ENCODE measurements at regions not wholly inside any gene's neighbourhood (a gene's known extent, or its start where the extent isn't known, plus 50 kb on each side); places are given as distances from the start of the nearest gene placed in this dataset.

DNA sequence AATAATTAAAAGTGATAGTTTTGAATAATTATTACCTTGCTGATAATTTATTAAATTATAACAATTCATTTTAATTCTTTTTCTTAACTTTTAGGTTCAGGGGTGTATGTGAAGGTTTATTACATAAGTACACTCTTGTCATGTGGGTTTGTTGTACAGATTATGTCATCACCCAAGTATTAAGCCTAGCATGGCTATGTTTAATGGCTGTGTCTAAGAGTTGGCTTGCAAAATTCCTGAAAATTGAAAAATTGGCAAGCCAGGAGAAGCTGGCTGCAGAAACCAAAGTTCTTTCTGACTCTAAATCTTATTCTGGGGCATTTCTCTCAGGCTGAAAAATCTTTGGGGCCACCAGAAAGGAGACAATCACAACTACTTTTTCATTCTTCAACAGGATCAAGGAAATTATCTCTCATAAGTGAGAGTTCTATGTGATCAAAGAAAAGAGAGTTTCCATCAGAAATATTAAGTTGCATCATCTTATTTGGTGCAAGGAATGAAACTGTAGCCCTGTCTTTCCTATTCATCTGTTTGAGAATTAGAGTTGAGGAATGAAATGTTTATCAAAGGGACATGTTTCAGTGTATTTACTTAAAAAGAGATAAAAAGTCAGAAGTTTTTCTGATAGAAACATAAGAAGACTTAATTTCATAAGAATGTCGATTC lies 412.1 kb upstream of the CDH2 start:
- CTCF ChIA-PET (ENCODE audit: partially characterized antibody) = no interaction called here
- no peak overlapping the region for H3K4ac ChIP-seq (replicated peaks; ENCODE audit: insufficient read length, low read depth, low read length)
- no peaks in the 10 kb centered on the region for H3K79me1 ChIP-seq (ENCODE audit: low read depth, low read length)
- H3K4me2 ChIP-seq (ENCODE audit: insufficient read depth in 1 of 2, low read depth in 2 of 2, low read length in 2 of 2) = no peak overlapping the region
- H3K9ac ChIP-seq (replicated peaks in 1 of 4; ENCODE audit: extremely low read depth in 1 of 4, low read depth in 3 of 4, low read length in 3 of 4) = no peak overlapping the region
- H4K5ac ChIP-seq (ENCODE audit: insufficient read length, low read depth, low read length) = no peak overlapping the region
- H3K27me3 ChIP-seq (replicated peaks in 1 of 4; ENCODE audit: control insufficient read depth in 3 of 4, extremely low read depth in 1 of 4, insufficient read depth in 3 of 4, low read length in 3 of 4) = no peaks in the 10 kb centered on the region
- FAIRE-seq (no peak), DNase-seq (ENCODE audit: low read depth in 1 of 2, low spot score in 2 of 2) (no peak)
- POLR2A ChIA-PET (ENCODE audit: partially characterized antibody) = no interaction called here
- WGBS, 2 experiments (ENCODE audit: extremely low coverage in 1 of 2, insufficient coverage in 1 of 2, insufficient read length in 1 of 2, insufficient replicate concordance in 2 of 2, low coverage in 1 of 2, low lambda C conversion rate in 2 of 2, missing lambda C conversion rate in 1 of 2) = 93% methylated on average over 1 of the region's 1 CpG; no CpG with 5 or more reads in 1 of the 2 experiments
- H3K4me1 ChIP-seq (replicated peaks in 1 of 4; ENCODE audit: control insufficient read depth in 3 of 4, insufficient read depth in 4 of 4, low read length in 3 of 4) = no peaks in the 10 kb centered on the region; a peak in 1 of 7 replicates
- no peak overlapping the region for H3K56ac ChIP-seq (replicated peaks; ENCODE audit: insufficient read length, low read depth, low read length)
- H2BK12ac ChIP-seq (ENCODE audit: low read depth, low read length) = no peak overlapping the region
- no peak overlapping the region for H3K14ac ChIP-seq (ENCODE audit: insufficient read length)
- no peak overlapping the region for H2BK20ac ChIP-seq (ENCODE audit: low read length)
- no peak overlapping the region for H3K23ac ChIP-seq (ENCODE audit: insufficient read length)
- no peaks in the 10 kb centered on the region for H3K79me2 ChIP-seq (ENCODE audit: control insufficient read depth in 1 of 2, insufficient read depth in 2 of 2, low read length in 2 of 2)
- no peak overlapping the region for H4K8ac ChIP-seq (ENCODE audit: extremely low read depth, insufficient read depth, low read length)
- H2BK15ac ChIP-seq (ENCODE audit: low read length) = no peak overlapping the region
- H3K27ac ChIP-seq (ENCODE audit: low read depth, low read length) = no peak overlapping the region
- no peak overlapping the region for H3K4me3 ChIP-seq (ENCODE audit: extremely low read depth in 1 of 4, insufficient read depth in 2 of 4, low read depth in 3 of 4, low read length in 4 of 4)
- no peak overlapping the region for H4K91ac ChIP-seq (replicated peaks; ENCODE audit: insufficient read length, low read length)
- H2BK120ac ChIP-seq (replicated peaks; ENCODE audit: low read depth, low read length) = no peak overlapping the region
- no peak overlapping the region for H2AK5ac ChIP-seq (ENCODE audit: low read depth, low read length)
- H2BK5ac ChIP-seq (ENCODE audit: low read depth, low read length) = no peak overlapping the region
- H3K23me2 ChIP-seq (ENCODE audit: low read depth, low read length) = no peaks in the 10 kb centered on the region
- no peaks in the 10 kb centered on the region for H3K36me3 ChIP-seq (ENCODE audit: control insufficient read depth in 2 of 4, insufficient read depth in 4 of 4, low read length in 3 of 4)
- no peaks in the 10 kb centered on the region for H3K9me3 ChIP-seq (ENCODE audit: insufficient read depth in 2 of 2, low read depth in 1 of 2, low read length in 1 of 2)
- H4K20me1 ChIP-seq (replicated peaks in 1 of 2; ENCODE audit: control insufficient read depth in 1 of 2, insufficient read depth in 2 of 2, low read length in 2 of 2) = no peaks in the 10 kb centered on the region
- H3K18ac ChIP-seq (ENCODE audit: extremely low read depth, low read length) = no peak overlapping the region
- no peak overlapping the region for H2AFZ ChIP-seq (ENCODE audit: low read length)
- no peak for TF ChIP-seq RXRA (IDR thresholded peaks at IDR 0.05; ENCODE audit: insufficient read depth, low read depth, low read length)
- no peak for TF ChIP-seq CBX8 (IDR thresholded peaks at IDR 0.05; ENCODE audit: borderline replicate concordance, low read depth, low read length)
- TF ChIP-seq BCL11A (IDR thresholded peaks at IDR 0.05; ENCODE audit: low read depth in 2 of 2, low read length in 2 of 2) = no peak
- TF ChIP-seq, protein P1, sequence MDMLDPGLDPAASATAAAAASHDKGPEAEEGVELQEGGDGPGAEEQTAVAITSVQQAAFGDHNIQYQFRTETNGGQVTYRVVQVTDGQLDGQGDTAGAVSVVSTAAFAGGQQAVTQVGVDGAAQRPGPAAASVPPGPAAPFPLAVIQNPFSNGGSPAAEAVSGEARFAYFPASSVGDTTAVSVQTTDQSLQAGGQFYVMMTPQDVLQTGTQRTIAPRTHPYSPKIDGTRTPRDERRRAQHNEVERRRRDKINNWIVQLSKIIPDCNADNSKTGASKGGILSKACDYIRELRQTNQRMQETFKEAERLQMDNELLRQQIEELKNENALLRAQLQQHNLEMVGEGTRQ (IDR thresholded peaks at IDR 0.05; ENCODE audit: low read length) = no peak
- TF ChIP-seq JUND (IDR thresholded peaks at IDR 0.05; ENCODE audit: low read length) = no peak
- no peak for TF ChIP-seq RNF2 (IDR thresholded peaks at IDR 0.05; ENCODE audit: borderline replicate concordance, low read depth, low read length, missing control alignments, poor library complexity, severe bottlenecking)
- no peak for TF ChIP-seq GABPA (IDR thresholded peaks at IDR 0.05; ENCODE audit: borderline replicate concordance, insufficient read depth, low read length)
- no peak for TF ChIP-seq ZNF274 (IDR thresholded peaks at IDR 0.05; ENCODE audit: borderline replicate concordance, extremely low read depth, low read length)
- no peak for TF ChIP-seq POLR2AphosphoS5 (IDR thresholded peaks at IDR 0.05; ENCODE audit: low read depth, low read length)
- TF ChIP-seq SUZ12 (IDR thresholded peaks at IDR 0.05; ENCODE audit: low read length) = no peak
- no peak for TF ChIP-seq KDM5A (IDR thresholded peaks at IDR 0.05; ENCODE audit: low read length)
- TF ChIP-seq, protein P2, sequence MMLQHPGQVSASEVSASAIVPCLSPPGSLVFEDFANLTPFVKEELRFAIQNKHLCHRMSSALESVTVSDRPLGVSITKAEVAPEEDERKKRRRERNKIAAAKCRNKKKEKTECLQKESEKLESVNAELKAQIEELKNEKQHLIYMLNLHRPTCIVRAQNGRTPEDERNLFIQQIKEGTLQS (IDR thresholded peaks at IDR 0.05; ENCODE audit: insufficient read depth, low read depth, low read length) = no peak
